Type B pancreatic cell (in vitro differentiated cells): ENCODE measurements at regions not wholly inside any gene's neighbourhood (a gene's known extent, or its start where the extent isn't known, plus 50 kb on each side); places are given as distances from the start of the nearest gene placed in this dataset.

Experiments used
- DNase-seq: peaks from one replicate; pipeline ENCODE4 v3.0.0; 2021; ENCODE audit warnings: mixed read lengths; ENCODE audit not compliant: unreplicated experiment; ENCODE audit errors: extremely low spot score
- H3K27ac Mint-ChIP-seq: 2 replicates; pipeline ENCODE4 v1.8.0; 2021; ENCODE audit warnings: mild to moderate bottlenecking, mixed read lengths
- H3K27me3 Mint-ChIP-seq: 2 replicates; pipeline ENCODE4 v1.8.0; 2021; ENCODE audit warnings: mixed read lengths
- H3K36me3 Mint-ChIP-seq: 2 replicates; pipeline ENCODE4 v1.8.0; 2021; ENCODE audit warnings: mixed read lengths
- H3K4me1 Mint-ChIP-seq: one replicate; pipeline ENCODE4 v1.8.0; 2021; ENCODE audit warnings: mixed read lengths; ENCODE audit not compliant: unreplicated experiment
- H3K4me3 Mint-ChIP-seq: 2 replicates; pipeline ENCODE4 v1.8.0; 2021; ENCODE audit warnings: mild to moderate bottlenecking, mixed read lengths
- H3K9me3 Mint-ChIP-seq: 2 replicates; pipeline ENCODE4 v1.8.0; 2021; ENCODE audit warnings: mixed read lengths
- CTCF ChIP-seq: fragments of 200-600 bp; sonication (generic); conservative IDR thresholded peaks from 2 replicates; pipeline ENCODE4 v1.5.0; 2021; ENCODE audit warnings: antibody characterized with exemption, mild to moderate bottlenecking

GRCh38 chr10:123557366-123558108, 108.6 kb upstream of the GPR26 start:
- no peak for TF ChIP-seq CTCF
- H3K36me3 Mint-ChIP-seq: no peaks in the 10 kb centered on the region
- H3K27ac Mint-ChIP-seq: no peak overlapping the region
- no peaks in the 10 kb centered on the region for H3K4me1 Mint-ChIP-seq
- no peak overlapping the region for H3K4me3 Mint-ChIP-seq
- peaks cover 73% of the 10 kb centered on the region for H3K27me3 Mint-ChIP-seq
- peak; percentile 42 for DNase-seq
- H3K9me3 Mint-ChIP-seq: no peaks in the 10 kb centered on the region

GRCh38 chr10:123558651-123559050, 107.5 kb upstream of the GPR26 start:
- H3K27ac Mint-ChIP-seq: no peak overlapping the region

GRCh38 chr10:123559066-123559822, 106.9 kb upstream of the GPR26 start:
- Mint-ChIP-seq H3K27me3 (peaks cover 62% of the 10 kb centered on the region), H3K4me1 (no peaks in the 10 kb centered on the region), H3K27ac (no peak overlapping the region), H3K4me3 (no peak overlapping the region), H3K9me3 (no peaks in the 10 kb centered on the region), H3K36me3 (no peaks in the 10 kb centered on the region)
- DNase-seq: peak; percentile 81
- peak; percentile 98 for TF ChIP-seq CTCF

More at GRCh38 chr10:123558651-123559050, 107.5 kb upstream of the GPR26 start:
- Mint-ChIP-seq H3K9me3 (no peaks in the 10 kb centered on the region), H3K36me3 (no peaks in the 10 kb centered on the region), H3K4me1 (no peaks in the 10 kb centered on the region), H3K27me3 (peaks cover 67% of the 10 kb centered on the region), H3K4me3 (no peak overlapping the region)
- DNase-seq: peak; percentile 63
- no peak for TF ChIP-seq CTCF

GRCh38 chr10:123559823-123560092, 106.4 kb upstream of the GPR26 start:
- no peaks in the 10 kb centered on the region for H3K36me3 Mint-ChIP-seq
- TF ChIP-seq CTCF: no peak
- H3K4me3 Mint-ChIP-seq: no peak overlapping the region
- H3K27me3 Mint-ChIP-seq: peaks cover 57% of the 10 kb centered on the region
- DNase-seq: peak; percentile 43
- H3K9me3 Mint-ChIP-seq: no peaks in the 10 kb centered on the region
- no peak overlapping the region for H3K27ac Mint-ChIP-seq
- no peaks in the 10 kb centered on the region for H3K4me1 Mint-ChIP-seq

- peaks cover 50% of the 10 kb centered on the region for H3K27me3 Mint-ChIP-seq
- no peaks in the 10 kb centered on the region for H3K9me3 Mint-ChIP-seq
- peak; percentile 56 for DNase-seq
Observed at GRCh38 chr10:123560301-123561140, 105.6 kb upstream of the GPR26 start.

More at GRCh38 chr10:123560301-123561140, 105.6 kb upstream of the GPR26 start:
- no peak for TF ChIP-seq CTCF
- Mint-ChIP-seq H3K4me1 (no peaks in the 10 kb centered on the region), H3K27ac (no peak overlapping the region), H3K36me3 (no peaks in the 10 kb centered on the region), H3K4me3 (no peak overlapping the region)
